Adrenal gland (tissue), 5 donors: ENCODE measurements at regions not wholly inside any gene's neighbourhood (a gene's known extent, or its start where the extent isn't known, plus 50 kb on each side); places are given as distances from the start of the nearest gene placed in this dataset.

Source experiments
- CTCF ChIP-seq, 6 experiments: fragments of 450-650 bp in 4 of 6; fragments of 200-600 bp in 2 of 6; sonication (generic) in 1 of 6; IDR thresholded peaks; 1 replicate in 5 of 6; 2 replicates in 1 of 6; pipeline versions ENCODE4 v1.5.1 to v1.8.0; 2016 to 2021; ENCODE audit warnings: antibody characterized with exemption in 6 of 6, mild to moderate bottlenecking in 2 of 6, moderate library complexity in 1 of 6
- POLR2A ChIP-seq, 2 donors: fragments of 450-650 bp; IDR thresholded peaks; one replicate each; pipeline ENCODE4 v1.6.1; 2017; ENCODE audit warnings: antibody characterized with exemption in 2 of 2, mild to moderate bottlenecking in 2 of 2, moderate library complexity in 1 of 2
- donor health status: DM: no; HTN: no; CAD: no.

GRCh38 chr2:183371545-183371944, 247.3 kb downstream of the NUP35 start:
- TF ChIP-seq CTCF (IDR thresholded peaks at IDR 0.05) (no peak), POLR2A (IDR thresholded peaks at IDR 0.05) (no peak)
